HG03571 (cell line): ENCODE measurements at regions not wholly inside any gene's neighbourhood (a gene's known extent, or its start where the extent isn't known, plus 50 kb on each side); places are given as distances from the start of the nearest gene placed in this dataset.

Source experiments
- ATAC-seq: cut with Tn5 transposase; IDR thresholded peaks from one replicate; pipeline ENCODE4 v1.9.1; 2021; ENCODE audit not compliant: unreplicated experiment

GRCh38 chr1:224486801-224487583, 52.4 kb upstream of the WDR26 start:
- ATAC-seq, result no peak

DNA sequence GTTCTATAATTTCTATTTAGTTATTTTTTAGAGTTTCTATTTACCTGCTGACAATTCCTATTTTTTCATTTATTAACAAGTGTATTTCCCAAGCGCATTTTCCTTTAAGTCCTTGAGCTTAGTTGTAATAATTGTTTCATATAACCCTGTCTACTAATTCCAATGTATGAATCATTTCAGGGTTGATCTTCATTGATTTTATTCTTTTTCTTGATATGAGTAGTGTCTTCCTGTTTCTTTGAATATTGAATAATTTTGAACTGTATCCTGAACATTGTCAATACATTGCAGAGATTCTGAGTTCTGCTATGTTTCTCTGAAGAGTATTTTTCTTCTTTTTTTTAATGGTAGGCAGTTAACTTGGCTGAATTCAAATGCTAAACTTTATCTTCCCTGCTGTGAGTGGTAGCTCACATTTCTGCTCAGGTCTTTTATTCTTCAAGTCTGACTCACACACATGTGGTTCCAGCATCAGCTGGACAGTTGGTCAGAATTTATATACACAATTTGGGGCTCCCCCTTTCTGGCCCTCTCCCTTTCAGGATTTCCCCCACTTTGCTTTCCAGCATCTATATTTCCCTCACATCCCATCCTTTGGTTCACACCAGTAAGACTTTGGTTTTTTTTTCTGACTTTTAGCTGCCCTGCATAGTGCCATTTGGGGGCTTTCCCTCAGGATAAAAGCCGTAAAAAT, 54.4 kb upstream of the WDR26 start:
- no peak for ATAC-seq

DNA sequence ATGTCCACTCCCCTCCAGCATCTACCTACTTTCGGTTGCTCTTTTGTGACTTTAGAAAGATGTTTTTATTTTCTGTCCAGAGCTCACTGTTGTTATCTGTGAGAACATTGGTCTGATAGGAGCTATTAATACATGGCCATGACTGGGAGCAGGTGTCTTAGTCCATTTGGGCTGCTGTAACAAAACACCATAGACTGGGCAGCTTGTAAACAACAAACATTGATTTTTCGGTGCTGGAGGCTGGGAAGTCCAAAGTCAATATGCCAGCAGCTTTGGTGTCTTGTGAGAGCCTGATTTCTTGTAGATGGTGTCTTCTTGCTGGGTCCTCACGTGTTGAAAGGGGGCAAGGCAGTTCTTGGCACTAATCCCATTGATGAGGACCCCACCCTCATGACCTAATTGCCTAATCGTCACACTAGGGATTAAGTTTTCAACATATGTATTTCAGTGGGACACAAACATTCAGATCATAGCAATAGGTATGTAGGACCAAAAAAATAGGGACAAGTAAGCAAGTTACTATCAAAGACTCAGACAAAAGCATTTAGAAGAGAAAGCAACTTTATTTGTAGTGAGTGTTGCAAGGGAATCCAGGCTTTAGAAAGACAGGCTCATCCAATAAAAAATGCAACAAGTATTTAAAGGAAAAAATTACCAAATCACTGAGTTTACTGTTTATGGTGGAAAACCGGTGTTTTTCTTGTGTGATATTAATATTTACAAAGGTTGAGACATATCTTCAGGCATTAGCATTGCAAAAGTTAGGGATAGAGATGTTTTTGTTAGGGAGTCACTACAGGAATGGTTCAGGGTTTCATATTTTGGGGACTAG, 55.2 kb upstream of the WDR26 start:
- no peak for ATAC-seq

GRCh38 chr1:224490549-224491537, 56.2 kb upstream of the WDR26 start:
- ATAC-seq, result no peak

GRCh38 chr1:224492015-224492414, 57.4 kb upstream of the WDR26 start:
- no peak for ATAC-seq

DNA sequence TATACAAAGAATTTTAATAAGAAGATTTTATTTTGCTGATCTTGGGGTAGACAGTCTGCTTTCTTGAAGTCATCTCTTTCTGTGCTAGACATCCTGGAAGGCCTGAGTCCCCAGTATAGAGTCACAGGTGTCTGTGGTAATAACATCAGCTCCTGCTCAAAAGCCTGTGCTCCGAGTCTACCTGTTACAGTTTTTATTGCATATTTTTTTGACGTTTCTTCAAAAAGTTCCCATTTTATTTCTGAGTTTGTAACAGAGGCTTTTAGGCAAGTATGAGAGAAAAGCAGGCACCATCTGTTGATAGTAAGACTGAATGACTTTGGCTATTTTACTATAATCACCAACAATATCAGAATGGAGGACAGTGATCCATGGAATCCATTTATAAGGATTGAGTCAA, 58.0 kb upstream of the WDR26 start:
- no peak for ATAC-seq

- no peak for ATAC-seq
These were observed 58.7 kb upstream of the WDR26 start for GRCh38 chr1:224493269-224493668.

DNA sequence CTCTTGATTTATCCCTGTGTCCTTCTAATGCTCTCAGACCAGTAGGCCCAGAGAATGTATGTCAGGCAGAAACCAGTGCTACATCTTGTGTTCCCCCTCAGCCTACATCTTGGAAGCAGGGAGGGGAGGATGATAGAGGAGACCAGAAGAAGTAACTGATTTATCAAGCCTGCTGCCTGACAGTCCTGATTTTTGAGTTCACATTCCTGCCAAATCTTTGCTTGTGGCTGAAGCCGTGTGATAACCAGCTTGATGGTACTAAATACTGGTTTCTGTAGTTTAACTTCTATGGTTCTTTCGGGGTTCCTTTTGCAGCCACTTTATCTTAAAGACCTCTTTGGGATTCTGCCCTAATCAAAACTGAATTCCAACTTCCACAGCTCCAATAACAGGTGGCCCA, 59.7 kb upstream of the WDR26 start:
- ATAC-seq, result no peak

- no peak for ATAC-seq
These were observed 61.3 kb upstream of the WDR26 start for GRCh38 chr1:224495866-224496265.

GRCh38 chr1:224496826-224497225, 62.2 kb upstream of the WDR26 start:
- ATAC-seq, result no peak

DNA sequence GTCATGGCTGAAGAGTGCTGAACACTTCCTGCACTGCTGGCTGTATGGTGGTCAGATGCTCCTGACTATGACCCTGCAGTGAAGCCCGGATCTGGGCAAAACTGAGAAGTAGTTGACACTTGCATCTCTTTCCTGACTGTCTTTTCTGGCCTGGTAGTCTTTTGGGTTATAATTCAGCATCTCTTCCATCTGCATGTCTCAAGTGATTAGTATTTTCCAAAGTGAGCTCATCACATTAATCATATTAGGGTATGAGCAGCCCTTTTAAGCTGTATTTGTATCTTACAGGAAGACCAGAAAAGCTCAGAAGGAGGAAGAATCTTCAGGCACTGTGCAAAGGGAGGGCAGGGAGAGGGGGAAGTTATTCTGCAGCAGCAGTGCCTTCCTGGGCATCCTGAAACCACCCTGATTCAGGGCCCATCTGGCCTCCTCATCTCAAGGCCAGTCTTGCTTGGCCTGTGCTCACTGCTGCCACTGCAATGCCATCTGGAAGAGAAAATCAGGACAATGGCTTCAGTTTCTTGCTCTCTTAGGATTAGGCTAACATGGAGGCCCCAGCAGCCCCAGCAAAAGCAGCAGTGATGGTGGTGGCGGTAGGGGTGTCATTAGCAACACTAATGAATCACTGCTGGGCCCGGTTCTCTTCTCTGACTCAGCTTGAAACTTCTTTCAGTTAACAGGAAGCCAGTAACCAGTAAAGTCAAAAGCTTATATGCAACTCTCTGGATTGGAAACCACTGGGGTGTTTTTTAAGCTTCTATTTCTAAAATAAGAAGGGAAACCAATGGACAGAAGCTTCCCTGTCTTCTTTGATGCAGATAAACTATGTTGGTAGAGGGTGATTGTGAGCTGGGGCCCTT, 63.3 kb upstream of the WDR26 start:
- ATAC-seq, result peak; percentile 96

GRCh38 chr1:224498574-224499170, 64.1 kb upstream of the WDR26 start:
- ATAC-seq, result no peak

- no peak for ATAC-seq
These were observed 64.6 kb upstream of the WDR26 start for GRCh38 chr1:224499204-224499603.

DNA sequence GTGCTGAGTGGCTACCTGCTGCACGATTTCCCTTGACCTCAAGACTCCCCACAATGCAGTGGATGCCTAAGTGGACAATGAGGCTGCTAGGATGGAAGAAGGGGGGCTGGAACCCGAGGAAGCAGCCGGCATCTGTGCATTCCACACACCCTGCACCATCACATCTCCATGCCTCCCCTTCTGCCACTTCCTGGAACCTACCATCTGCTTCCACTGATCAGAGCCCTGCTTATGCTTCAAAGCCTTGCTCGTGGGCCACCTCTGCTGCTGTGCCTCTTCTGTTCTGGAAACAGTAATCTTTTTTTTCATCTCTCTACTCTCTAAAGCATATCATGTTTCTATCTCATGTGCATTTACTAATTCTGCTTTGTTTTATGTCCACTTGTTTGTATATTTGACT, 66.2 kb upstream of the WDR26 start:
- no peak for ATAC-seq

DNA sequence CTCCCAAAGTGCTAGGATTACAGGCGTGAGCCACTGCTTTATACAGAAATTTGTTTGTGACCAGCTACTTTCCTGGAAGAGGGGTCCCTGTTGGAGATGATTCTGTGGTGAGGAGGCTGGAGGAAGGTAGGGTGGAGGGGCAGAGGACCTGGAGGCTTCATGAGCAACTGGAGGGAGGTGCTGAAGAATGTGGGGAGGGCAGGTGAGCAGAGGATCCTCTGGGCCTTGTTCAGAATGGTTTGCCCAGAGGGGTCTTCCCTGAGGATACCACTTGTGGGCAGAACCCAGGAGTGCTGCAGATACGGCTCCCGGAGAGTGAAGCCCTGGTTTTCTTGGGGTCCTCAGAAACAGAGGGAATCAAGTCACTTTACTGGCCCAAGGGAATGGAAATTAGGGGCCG, 67.2 kb upstream of the WDR26 start:
- ATAC-seq, result no peak

GRCh38 chr1:224502459-224503160, 68.0 kb upstream of the WDR26 start:
- ATAC-seq, result no peak

- peak; percentile 94 for ATAC-seq
These were observed 68.8 kb upstream of the WDR26 start for GRCh38 chr1:224503161-224504118.
